Ovary (tissue), 7 donors: ENCODE measurements at regions not wholly inside any gene's neighbourhood (a gene's known extent, or its start where the extent isn't known, plus 50 kb on each side); places are given as distances from the start of the nearest gene placed in this dataset.

ENCODE experiments used
- DNase-seq, 5 donors: peaks; one replicate each; pipeline ENCODE4 v3.0.0-alpha.2; 2019 to 2020
- H3K27ac ChIP-seq, 2 donors: fragments of 200-600 bp; one replicate each; pipeline versions ENCODE4 v1.5.1 to v1.8.0; 2019 to 2022
- H3K27me3 ChIP-seq: fragments of 200-600 bp; one replicate; pipeline ENCODE4 v1.8.0; 2022
- H3K36me3 ChIP-seq: fragments of 200-600 bp; sonication (generic); one replicate; pipeline ENCODE4 v1.5.1; 2019
- H3K4me1 ChIP-seq: one replicate; pipeline ENCODE4 v1.8.1; 2013; ENCODE audit warnings: mild to moderate bottlenecking, moderate library complexity; ENCODE audit not compliant: insufficient read depth
- H3K4me3 ChIP-seq: fragments of 200-600 bp; sonication (generic); one replicate; pipeline ENCODE4 v1.5.1; 2017
- H3K9me3 ChIP-seq, 2 donors: fragments of 200-600 bp in 1 of 2; sonication (generic) in 1 of 2; one replicate each; pipeline versions ENCODE4 v1.5.1 to v1.8.1; 2013 to 2019; ENCODE audit warnings: mild to moderate bottlenecking in 1 of 2, moderate library complexity in 1 of 2
- EP300 ChIP-seq: sonication (generic); formaldehyde crosslinking; IDR thresholded peaks from one replicate; pipeline ENCODE4 v1.6.1; 2017; ENCODE audit warnings: antibody characterized with exemption
- POLR2A ChIP-seq: fragments of 450-650 bp; IDR thresholded peaks from one replicate; pipeline ENCODE4 v1.6.1; 2017; ENCODE audit warnings: antibody characterized with exemption, mild to moderate bottlenecking, moderate library complexity
- WGBS, 3 donors: extraction: QIAGEN DNeasy Blood & Tissue Kit in 1 of 3; methylation state at CpG; one replicate each; pipeline versions ENCODE4 v1.1.5 to v1.1.7; 2013 to 2017; 5-methylcytosine and 5-hydroxymethylcytosine counted together
- intact Hi-C, 4 donors: fragments of 100-400 bp; cut with DNase I; formaldehyde crosslinking; loops; one replicate each; pipeline versions ENCODE4 v1.11.0 to v1.15.1; 2022 to 2023
- TF ChIP-seq, protein P1 (sequence below), 3 donors: fragments of 450-650 bp in 2 of 3; fragments of 200-600 bp in 1 of 3; IDR thresholded peaks; one replicate each; pipeline versions ENCODE4 v1.5.1 to v1.8.0; 2016 to 2022; ENCODE audit warnings: antibody characterized with exemption in 3 of 3, mild to moderate bottlenecking in 1 of 3
- donor health status: DM: no; HTN: no; CAD: no; lungs with moderate emphysema.
- donor health status: DM: no; HTN: no; CAD: no.
- donor health status: Bipolar disorder and iron deficiency.
- donor health status: DM: no; HTN: no; CAD: no.
- donor health status: DM: yes; HTN: yes; CAD: no.

DNA sequence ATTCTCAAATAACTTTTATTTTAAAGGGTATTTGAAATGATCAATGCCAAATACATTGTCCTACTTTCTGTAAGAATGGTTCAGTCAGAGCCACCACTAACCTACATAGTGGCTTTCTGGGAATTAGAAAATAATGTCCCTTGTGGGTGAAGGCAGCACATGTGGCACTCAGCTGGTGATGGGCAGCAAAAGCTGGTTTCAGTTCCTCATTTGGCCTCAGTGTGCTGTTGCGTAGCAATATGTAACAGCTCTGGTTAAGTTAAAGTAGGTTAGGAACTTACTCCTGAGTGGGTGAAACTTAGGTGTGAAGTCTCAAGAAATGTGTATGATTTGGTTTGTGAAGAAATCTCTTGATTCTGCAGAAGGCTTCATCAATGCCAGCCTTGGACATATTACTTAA is 99.6 kb upstream of the SPEF2 start:
- H3K9me3 ChIP-seq, result no peaks in the 10 kb centered on the region
- H3K27ac ChIP-seq, result no peak overlapping the region
- no peak overlapping the region for H3K4me3 ChIP-seq
- H3K27me3 ChIP-seq, result no peaks in the 10 kb centered on the region
- WGBS, 3 donors, result 91 to 100% (median 100%) methylated on average over 1 of the region's 1 CpG
- intact Hi-C loops, result no loop called here
- TF ChIP-seq POLR2A, result no peak
- no peak for TF ChIP-seq EP300
- TF ChIP-seq, protein P1, sequence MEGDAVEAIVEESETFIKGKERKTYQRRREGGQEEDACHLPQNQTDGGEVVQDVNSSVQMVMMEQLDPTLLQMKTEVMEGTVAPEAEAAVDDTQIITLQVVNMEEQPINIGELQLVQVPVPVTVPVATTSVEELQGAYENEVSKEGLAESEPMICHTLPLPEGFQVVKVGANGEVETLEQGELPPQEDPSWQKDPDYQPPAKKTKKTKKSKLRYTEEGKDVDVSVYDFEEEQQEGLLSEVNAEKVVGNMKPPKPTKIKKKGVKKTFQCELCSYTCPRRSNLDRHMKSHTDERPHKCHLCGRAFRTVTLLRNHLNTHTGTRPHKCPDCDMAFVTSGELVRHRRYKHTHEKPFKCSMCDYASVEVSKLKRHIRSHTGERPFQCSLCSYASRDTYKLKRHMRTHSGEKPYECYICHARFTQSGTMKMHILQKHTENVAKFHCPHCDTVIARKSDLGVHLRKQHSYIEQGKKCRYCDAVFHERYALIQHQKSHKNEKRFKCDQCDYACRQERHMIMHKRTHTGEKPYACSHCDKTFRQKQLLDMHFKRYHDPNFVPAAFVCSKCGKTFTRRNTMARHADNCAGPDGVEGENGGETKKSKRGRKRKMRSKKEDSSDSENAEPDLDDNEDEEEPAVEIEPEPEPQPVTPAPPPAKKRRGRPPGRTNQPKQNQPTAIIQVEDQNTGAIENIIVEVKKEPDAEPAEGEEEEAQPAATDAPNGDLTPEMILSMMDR (IDR thresholded peaks at IDR 0.05), result no peak
- no peaks in the 10 kb centered on the region for H3K36me3 ChIP-seq
- no peaks in the 10 kb centered on the region for H3K4me1 ChIP-seq
- no peak for DNase-seq

DNA sequence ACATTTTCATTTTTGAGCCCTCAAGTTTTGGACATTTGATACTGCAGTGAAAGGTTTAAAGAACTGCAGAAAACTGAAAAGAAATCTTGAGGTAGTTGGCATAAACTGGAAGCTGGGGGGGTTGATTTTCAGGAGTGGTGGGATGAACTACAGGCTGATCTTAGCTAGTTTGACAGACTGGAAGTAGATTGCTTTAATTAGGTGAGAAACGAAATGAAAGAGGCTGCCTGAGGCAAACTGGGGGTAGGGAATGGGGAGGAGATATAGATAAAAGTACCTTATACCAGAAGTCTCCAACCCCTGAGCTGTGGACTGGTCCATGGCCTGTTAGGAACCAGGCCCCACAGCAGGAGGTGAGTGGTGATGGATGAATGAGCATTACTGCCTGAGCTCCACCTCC is 101.4 kb upstream of the SPEF2 start:
- 14 to 50% (median 17%) methylated on average over 1 of the region's 1 CpG for WGBS, 3 donors
- Histone ChIP-seq H3K9me3 (no peaks in the 10 kb centered on the region), H3K27ac (no peak overlapping the region), H3K4me1 (no peaks in the 10 kb centered on the region), H3K27me3 (no peaks in the 10 kb centered on the region), H3K36me3 (no peaks in the 10 kb centered on the region), H3K4me3 (no peak overlapping the region)
- intact Hi-C loops, result no loop called here
- DNase-seq, result no peak
- TF ChIP-seq EP300 (no peak), POLR2A (no peak)
- TF ChIP-seq, protein P1 (IDR thresholded peaks at IDR 0.05), result no peak

DNA sequence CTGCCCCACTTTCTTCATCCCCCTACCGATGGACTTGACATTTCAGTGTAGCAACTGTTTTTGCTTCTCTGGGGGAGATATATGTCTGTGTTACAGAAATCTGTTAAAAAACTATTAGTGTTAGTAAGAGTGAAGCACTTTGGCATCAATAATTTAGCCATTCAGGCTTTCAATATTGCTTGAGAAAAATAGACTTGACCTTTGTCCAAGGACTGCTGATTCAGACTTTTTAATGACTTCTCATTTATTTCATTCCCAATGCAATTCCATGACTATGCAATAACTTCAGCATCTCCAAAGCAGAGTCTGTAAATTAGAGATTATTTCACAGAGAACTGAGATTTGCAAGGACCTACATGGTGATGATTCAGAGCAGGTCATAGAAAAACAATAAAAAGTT is 104.1 kb upstream of the SPEF2 start:
- no peaks in the 10 kb centered on the region for H3K4me1 ChIP-seq
- DNase-seq, result no peak
- WGBS, 3 donors, result 79 to 97% (median 83%) methylated on average over 1 of the region's 1 CpG
- H3K27ac ChIP-seq, result no peak overlapping the region
- no peaks in the 10 kb centered on the region for H3K27me3 ChIP-seq
- TF ChIP-seq, protein P1 (IDR thresholded peaks at IDR 0.05), result no peak
- no peak for TF ChIP-seq EP300
- no peak for TF ChIP-seq POLR2A
- no peaks in the 10 kb centered on the region for H3K36me3 ChIP-seq
- no peak overlapping the region for H3K4me3 ChIP-seq
- no peaks in the 10 kb centered on the region for H3K9me3 ChIP-seq
- intact Hi-C loops, result no loop called here

DNA sequence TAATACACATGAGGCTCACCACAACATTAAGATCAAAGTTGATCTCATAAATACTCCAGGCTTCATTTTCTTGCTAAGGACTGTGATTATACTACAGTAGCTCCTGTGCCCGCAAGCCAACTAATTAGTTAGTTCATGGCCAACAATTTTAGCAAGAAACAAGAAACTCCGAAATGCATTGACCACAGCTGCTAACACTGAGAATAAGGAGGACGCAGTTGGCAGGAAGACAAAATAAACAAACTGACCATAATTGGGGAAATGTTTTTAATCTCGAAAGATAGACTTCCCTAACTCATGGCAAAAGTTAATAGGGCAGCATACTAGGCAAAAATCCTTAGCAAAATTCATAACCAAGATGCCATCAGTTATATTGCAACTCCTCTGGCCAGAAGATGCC is 115.5 kb upstream of the SPEF2 start:
- 4 to 27% (median 5%) methylated on average over 4 of the region's 4 CpGs for WGBS, 3 donors
- intact Hi-C loops, result no loop called here
- H3K27me3 ChIP-seq, result no peaks in the 10 kb centered on the region
- H3K4me3 ChIP-seq, result no peak overlapping the region
- no peaks in the 10 kb centered on the region for H3K9me3 ChIP-seq
- no peak for DNase-seq
- H3K27ac ChIP-seq, result no peak overlapping the region
- no peaks in the 10 kb centered on the region for H3K36me3 ChIP-seq
- H3K4me1 ChIP-seq, result no peaks in the 10 kb centered on the region
- TF ChIP-seq POLR2A (no peak), EP300 (no peak)
- TF ChIP-seq, protein P1 (IDR thresholded peaks at IDR 0.05), result no peak

DNA sequence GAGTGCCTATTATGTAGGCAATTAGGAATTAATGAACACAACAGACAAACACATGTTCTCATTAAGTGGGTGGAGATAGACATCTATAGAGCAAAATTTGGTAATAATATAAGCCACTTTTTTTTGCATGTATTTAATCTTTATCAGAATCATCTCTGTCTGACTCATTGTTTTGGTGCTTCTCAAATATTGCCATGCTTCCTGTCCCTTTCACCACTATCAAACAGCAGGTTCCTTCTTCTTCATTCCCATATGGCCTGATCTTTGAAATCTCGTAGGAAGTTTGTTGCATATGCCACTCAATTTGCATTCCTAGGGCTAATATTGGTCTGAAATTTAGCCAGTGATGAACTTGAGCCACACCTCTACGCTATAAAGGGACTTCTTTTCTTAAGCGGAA is 128.9 kb upstream of the SPEF2 start:
- no peak overlapping the region for H3K27ac ChIP-seq
- TF ChIP-seq POLR2A (no peak), EP300 (no peak)
- TF ChIP-seq, protein P1 (IDR thresholded peaks at IDR 0.05), result no peak
- no peaks in the 10 kb centered on the region for H3K9me3 ChIP-seq
- no peak overlapping the region for H3K4me3 ChIP-seq
- 91 to 96% (median 92%) methylated on average over 3 of the region's 3 CpGs for WGBS, 3 donors
- no peaks in the 10 kb centered on the region for H3K36me3 ChIP-seq
- H3K4me1 ChIP-seq, result no peaks in the 10 kb centered on the region
- intact Hi-C loops, result no loop called here
- DNase-seq, result no peak
- no peaks in the 10 kb centered on the region for H3K27me3 ChIP-seq
